HPDE6-E6E7 (cell line): ENCODE measurements at regions not wholly inside any gene's neighbourhood (a gene's known extent, or its start where the extent isn't known, plus 50 kb on each side); places are given as distances from the start of the nearest gene placed in this dataset.
"Not testable (repeated sequence)": the region's sequence is repeated elsewhere in the genome, so short reads cannot be mapped to it uniquely, and the experiment has no call there.

Experiments
- DNase-seq: peaks from one replicate; pipeline ENCODE4 v3.0.0; 2011; ENCODE audit warnings: missing footprints; ENCODE audit errors: extremely low spot score

DNA sequence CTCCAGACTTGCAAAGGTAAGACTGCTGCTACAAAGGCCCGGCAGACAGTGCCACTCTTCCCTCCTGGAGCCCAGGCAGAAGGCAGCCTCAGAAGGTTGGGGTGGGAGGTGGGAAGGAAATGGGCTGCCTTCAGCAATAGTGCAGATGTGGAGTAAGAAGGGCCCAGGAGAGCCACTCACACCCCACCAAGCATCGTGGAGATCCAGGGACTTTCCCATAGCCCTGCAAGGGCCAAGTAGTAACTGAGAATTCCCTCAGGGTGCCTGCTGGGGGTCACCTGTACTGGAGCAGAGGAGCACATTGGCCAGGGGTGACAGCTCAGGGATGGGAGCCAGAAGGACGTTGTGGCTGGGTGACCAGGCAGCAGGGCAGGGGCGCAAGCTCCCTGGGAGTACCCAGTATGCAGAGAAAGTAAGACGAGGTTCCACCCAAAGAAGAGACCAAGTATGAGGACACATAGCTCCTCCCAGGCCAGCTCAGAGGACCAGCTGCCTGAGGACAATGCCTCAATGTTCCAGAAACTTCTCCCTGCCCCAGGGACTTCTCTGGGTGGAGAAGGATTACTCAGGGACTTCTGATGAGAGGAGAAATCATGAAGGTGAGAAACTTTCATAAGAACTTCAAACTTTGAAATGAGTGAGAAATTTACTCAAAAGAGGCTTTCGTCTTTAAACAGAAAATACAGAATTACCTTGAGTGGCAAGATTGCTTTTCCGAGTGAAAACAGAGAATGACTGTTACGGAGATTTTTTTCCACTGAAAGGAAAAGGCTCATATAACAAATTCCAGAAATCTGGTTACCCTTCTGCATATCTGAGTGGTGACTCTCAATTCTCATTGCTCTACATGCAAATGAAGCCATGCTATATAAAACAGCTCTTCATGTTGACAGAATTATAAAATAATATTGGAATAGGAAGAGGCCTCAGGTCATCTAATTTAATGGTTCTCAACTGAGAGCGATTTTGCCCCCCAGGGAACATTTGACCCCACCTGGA is 87.9 kb upstream of the TRIO start:
- no peak for DNase-seq

DNA sequence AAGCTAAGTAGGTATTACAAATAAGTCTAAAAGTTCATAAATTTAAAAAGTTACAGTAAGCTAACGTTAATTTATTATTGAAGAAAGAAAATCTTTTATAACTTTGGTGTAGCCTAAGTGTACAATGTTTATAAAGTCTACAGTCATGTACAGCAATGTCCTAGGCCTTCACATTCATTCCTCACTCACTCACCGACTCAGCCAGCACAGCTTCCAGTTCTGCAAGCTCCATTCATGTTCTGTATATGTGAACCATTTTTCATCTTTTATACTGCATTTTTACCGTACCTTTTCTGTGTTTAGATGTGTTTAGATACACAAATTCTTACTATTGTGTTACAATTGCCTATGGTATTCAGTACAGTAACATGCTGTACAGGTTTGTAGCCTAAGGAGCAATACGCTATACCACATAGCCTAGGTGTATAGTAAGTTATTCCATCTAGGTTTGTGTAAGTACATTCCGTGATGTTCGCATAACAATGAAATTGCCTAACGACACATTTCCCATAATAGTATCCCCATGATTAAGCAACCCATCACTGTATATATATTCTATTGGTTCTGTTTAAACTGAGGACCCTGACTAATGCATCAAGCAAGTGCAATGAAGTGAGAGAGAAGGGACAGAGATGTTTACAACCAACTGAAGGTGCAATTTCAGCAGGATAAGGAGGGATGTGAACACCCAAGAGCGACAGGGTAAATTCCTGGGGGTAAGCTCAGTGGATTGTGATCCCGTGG is 88.9 kb upstream of the TRIO start:
- no peak for DNase-seq

DNA sequence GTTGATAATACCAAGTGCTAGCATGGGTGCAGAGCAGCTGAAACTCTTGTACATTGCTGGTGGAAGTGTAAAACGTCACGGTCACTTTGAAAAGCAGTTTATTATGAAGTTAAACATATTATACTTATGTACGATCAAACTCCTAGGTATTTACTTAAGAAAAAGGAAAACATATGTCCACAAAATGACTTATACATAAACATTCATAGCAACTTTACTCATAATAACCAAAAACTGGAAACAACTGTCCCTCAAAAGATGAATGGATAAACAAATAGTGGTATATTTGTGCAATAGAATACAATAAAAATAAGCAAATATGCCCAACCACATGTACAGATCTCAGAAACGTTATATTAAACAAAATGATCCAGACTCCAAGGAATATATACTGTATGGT is 92.3 kb upstream of the TRIO start:
- DNase-seq, result no peak

DNA sequence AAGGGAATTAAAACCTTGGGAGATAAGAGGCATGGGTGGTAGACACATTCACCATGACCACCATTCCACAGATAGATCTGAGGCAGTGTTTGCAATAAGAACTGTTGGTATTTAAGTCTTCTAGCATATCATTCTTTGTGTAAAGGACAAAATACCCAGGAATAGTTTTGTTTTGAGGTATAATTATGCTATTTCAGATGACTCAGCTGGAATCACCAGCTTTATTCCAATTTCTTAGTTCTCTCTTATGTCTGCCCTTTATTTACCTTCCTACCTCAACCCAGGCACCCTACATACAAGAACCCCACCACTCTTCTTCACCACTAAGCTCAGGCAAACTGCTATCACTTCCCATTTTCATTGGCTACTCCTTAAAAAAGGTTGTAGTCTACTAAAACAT is 94.7 kb upstream of the TRIO start:
- DNase-seq, result no peak

DNA sequence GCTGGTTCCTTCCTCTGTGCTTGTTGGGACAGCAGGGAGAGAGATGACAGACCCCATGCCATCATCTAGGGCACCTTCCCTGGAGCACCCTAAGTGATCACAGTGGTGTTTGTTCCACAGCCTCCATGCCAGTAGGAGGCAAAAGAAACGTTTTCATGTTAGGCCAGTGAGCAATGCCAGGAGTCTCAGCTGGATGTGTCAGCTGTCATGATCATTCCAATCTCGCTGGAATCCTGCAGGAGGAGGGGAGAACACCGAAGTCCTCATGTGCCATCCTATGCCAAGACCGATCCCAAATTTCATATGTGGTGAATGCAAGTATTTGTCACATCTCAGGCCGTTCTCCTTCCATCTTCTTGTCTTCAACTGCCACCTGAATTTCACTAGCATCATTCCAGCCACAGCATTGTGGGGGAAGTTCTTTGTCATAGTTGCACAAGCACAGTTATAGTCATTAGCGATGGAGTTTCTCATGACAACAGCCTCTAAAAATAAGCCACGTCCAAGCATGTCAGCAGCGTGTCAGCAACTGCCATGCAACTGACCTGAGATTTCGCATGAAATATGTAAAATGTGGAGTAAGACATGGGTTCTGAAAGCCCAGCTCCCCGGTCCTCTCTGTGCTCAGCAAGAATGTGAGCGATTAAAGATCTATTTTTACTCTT is 97.2 kb upstream of the DNAH5 start:
- no peak for DNase-seq

DNA sequence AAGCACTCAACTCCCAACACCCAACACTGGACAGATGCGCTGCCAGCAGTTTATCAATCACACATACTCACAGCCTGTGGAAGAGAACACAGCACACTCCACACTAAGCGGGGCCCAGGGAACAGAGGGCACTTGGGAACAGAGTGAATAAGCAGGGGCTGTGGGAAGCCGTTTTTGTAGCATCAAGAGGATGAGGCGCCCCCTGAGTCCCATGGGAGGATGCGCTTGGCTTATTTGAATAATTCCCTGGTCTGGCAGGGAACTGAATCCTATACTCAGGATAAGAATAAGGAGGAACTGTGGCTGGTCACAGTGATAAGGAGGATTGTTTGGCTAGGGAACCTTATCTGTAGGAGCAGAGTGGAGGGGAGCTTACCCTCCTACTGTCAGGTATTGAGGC is 96.1 kb upstream of the DNAH5 start:
- DNase-seq, result no peak

DNA sequence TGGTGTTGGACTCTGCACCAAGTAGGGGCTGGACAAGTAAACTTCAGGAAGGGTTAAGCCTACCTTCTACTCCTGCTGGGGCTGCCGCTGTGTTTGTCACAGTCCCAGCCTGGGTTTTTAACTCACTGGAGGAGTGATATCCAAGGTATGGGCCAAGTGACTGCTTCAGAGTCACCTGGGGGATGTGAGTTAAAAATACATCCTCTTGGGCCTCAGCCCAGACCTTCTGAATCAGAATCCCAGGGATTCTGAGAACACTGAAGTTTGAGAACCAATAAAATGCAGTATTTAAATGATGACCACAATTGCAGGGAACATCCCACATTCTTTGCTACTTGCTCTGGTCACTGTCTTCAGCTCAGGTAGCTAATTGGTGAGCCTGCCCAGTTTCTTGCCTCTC is 95.1 kb upstream of the DNAH5 start:
- no peak for DNase-seq

DNA sequence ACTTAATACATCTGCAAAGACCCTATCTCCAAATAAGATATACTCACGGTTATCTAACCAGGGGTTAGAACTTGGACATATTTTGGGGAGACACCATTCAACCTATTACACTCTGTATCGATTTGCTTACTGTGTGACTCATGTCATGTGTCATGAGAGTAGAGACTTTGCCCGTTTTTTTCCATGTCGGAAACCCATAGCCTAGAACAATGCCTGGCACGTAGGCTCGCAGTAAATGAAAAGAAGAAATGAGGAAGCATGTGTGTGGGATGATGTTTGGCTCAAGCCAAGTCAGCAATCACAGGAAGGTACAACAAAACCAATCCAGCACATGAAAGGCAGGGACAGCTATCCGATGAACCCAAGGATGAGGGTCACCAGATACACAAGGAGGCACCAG is 94.6 kb upstream of the DNAH5 start:
- DNase-seq, result no peak

DNA sequence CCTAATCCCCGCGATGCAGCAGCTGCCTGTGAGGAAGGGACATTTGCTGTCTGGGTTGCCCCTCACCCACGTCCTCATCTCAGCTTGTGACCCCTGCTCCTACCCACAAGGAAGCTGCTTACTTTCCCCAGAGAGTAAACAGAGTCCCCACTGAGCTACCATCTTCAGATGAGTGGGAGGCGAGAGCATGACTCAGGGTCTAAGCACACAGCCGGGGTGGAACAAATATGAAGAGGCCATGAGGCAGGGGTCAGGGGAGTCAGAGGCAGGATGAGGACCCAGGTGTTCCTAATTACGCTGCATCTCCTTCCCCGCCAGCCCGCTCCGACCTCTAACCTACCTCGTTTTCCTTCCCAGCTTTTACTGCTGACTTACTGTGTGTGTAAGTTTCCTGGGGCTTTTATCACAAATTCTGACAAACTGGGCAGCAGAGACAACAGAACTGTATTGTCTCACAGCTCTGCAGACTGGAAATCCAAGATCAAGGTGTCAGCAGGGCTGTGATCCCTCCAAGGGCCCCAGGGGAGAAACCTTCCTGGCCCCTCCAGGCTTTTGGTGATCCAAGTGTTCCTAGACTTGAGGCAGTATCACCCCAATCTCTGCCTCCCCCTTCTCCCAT is 94.0 kb upstream of the DNAH5 start:
- no peak for DNase-seq

DNA sequence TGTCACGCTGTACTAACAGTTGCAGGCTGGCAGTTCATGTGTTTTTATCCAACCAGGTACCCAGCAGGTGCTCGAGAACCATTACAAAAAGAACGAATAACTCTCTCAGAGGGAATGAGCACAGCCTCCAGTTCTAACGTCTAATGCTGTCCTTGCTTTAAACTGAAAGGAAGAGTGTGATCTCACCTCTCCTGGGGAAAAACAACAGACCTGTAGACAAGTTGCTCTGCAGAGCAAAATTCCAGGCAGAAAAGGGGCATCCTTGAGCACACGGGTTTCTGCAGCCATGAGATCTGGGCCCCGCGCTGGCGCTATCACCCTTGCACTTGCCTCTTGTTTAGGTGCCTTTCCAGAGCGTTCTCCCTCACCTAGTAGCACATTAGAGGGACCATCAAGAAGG is 92.5 kb upstream of the DNAH5 start:
- no peak for DNase-seq

DNA sequence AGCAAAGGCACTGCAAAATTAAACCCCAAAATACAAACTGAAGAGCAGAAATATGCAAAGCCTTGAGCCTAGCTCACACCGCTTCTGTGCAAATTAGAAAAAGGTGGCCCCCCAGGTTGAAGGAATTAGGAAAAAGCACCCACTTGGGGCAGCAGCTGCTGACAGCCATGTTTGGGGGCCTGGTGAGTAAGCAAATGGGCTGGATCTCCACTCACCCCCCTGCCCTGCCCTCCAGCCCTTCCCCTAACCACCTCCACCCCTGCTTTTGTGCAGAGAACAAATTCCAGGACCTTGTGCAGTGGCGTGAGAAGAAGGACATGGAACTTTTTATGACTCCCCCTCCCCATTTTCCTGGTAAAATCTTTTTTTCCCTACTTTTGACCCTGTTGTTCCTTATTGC is 92.0 kb upstream of the DNAH5 start:
- DNase-seq, result no peak

DNA sequence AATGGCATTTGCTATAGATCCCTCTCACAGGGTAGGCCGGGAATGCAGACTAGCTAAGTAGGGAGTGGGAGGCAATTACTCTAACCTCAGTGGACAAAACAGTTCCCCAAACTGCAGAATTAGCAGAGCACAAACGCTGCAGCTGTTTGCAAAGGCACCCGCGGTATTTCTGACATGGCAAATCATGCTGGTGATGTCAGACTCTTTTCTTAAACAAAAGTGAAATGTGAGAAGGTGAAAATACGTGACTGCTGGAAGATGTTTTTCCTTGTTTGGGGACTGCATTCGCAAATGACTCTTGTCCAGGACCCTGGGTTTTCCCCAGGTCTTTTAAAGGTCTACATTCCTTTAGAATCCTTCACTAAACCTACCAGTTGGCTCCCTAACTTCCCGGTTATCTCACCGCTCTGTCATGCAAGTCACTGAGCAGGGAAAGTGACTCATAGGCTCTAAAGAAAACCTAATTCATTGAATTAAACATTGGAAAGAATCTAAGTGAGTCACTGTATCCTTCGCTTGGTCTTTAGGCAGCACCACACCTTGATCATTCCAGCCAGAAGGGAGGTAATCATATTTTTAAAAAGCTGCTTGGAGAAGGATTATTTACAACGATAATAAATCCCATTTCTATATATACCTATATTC is 91.5 kb upstream of the DNAH5 start:
- peak; percentile 91 for DNase-seq

DNA sequence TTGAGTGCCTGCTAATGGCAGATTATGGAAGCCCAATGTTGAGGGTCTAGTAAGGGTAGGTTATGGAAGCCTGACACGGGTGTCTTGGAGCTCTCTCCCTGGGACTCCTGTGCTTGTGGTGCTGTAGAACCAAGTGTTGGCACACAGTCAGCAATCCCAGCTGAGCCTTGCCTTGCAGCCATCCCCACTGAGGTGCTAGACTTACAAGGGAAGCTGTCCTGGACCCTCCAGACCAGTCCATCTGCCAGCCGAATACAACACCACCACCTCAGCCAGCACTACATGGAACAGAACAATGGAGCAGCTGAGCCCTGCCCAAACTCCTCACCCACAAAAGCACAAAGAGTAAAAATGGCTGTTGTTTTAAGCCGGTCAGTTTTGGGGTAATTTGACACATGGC is 90.5 kb upstream of the DNAH5 start:
- DNase-seq, result no peak

DNA sequence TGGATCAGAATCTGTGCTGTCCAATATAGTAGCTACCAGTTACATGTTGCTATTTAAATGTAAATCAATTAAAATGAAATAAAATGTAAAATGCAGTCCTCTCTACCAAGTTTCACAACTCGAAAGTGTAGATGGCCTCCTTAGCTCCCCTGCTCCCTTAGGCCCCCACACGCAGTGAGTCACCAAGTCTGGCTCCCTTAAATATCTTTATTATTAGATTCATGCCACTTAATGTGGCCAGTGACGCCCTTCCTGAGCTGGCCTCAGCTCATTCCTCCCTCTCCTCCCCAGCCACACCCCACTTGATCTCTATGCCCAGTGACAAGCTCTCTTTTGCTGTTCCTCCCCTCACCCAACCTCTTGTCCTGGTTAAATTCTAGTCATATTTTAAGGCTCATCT is 88.4 kb upstream of the DNAH5 start:
- DNase-seq, result no peak

DNA sequence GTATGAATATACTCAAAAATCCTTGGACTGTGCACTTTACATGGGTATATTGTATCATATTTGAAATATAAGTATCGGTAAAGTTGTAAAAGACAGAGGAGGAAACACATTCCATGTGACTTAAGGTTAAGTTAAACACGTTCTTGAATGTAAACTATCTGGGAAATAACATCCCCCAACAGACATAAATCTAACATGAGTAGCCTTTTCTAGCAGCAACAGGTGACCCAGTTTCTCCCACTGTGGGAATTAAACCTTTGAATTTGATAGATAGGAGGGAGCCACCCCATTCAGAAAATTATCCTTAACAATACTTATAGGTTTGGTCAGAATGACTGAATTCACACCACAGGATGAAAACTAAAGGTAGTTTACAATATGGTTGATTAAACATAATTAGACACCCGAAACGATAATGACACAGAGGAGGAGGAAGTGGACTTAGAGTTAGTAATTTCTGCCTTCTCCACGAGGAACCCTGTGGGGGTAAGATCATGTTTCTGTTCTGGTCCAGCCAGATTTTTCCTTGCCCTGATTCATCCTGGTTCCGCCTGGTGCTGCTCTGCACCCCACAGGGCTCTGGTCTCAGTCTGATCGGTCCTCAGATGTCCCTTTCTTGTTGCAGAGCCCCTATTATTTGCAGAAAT is 84.6 kb upstream of the DNAH5 start:
- DNase-seq, result no peak

DNA sequence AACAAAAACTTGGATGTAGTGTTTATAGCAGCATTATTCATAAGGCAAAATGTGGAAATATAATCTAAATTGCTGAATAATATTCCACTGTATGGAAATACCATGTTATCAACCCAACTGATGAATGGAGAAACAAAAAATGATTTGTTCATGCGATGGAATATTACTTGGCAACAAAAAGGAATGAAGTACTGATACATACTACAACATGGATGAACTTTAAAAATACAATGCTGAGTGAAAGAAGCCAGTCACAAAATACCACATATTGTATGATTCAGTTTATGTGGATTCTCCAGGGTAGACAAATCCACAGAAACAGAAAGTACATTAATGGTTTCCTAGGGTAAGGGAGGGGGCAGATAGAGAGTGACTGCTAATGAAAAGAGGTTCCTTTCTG is 83.7 kb upstream of the DNAH5 start:
- no peak for DNase-seq

DNA sequence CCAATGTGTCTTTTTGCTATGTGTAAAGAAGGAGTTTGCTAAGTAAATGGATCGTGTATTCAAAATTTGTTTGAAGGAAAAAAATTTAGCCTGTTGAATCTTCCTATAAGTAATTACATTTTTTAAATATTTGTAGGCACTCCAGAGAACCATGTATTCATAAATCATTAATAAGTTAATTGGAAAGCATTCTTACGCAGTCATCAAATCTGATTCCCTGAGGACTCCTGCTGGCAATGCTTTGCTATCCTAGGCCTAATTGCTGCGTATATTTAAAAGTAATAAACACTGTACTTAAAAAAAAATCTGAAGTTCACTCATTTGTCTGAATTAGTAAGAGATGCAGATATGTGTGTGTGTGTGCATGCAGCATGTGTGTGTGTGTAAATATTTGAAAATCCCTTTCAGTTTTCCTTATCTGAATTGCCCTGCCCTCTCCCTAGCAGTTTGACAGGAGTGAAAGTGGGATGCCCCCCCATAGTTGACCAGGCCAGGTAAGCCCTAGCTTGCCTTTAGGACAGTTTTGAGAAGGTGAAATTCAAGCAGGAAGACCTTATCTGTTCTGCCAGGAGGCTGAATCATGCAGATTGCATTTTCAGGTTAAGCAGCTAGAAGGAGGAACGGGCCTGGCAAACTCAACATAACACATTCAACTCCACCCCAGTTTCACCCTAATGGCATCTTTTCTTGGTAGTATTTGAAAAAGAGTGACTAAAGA is 81.2 kb upstream of the DNAH5 start:
- DNase-seq, result no peak

DNA sequence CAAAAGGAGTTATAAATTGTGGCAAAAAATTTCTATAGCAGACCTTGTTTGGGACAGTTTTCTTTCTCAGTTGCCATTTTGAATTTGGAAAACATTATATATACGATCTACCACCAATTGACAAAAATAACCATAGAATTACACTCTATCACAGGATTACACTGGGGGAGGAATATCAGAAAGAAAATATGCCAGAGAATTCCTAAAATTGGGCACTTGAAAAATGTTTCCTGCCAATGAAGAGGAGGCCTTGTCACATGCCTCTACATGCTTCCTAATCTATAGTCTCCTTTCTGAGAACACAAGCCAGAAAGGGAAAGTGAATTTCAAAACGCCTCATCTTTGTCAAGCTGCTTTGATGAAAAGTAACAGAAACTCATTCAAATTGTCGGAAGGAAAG is 78.5 kb upstream of the DNAH5 start:
- no peak for DNase-seq

DNA sequence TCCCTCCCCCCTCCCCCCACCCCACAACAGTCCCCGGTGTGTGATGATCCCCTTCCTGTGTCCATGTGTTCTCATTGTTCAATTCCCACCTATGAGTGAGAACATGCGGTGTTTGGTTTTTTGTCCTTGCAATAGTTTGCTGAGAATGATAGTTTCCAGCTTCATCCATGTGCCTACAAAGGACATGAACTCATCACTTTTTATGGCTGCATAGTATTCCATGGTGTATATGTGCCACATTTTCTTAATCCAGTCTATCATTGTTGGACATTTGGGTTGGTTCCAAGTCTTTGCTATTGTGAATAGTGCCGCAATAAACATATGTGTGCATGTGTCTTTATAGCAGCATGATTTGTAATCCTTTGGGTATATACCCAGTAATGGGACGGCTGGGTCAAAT is 76.5 kb upstream of the DNAH5 start:
- DNase-seq, result not testable (repeated sequence)

DNA sequence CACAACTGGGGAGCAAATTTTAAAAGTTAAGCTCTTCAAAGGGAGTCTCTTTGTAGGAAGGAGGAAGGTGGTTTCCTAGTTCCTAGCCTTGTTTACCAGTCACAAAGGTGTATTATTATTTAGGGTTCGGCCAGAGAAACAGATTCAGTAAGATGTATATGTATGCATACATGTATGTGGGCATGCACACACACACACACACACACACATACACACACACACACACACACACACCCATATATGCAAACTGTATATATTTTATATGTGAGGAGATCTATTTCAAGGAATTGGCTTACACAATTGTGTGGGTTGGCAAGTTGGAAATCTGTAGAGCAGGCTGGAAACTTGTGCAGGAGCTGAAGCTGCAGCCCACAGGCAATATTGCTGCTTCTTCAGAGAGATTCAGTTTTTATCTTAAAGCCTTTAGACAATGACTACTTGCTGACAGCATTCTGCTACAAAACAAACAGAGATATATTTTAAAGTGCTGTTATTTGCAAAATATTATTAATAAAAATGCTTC is 75.3 kb upstream of the DNAH5 start:
- DNase-seq, result no peak
